Transverse colon (tissue), 4 donors: ENCODE measurements at regions not wholly inside any gene's neighbourhood (a gene's known extent, or its start where the extent isn't known, plus 50 kb on each side); places are given as distances from the start of the nearest gene placed in this dataset.

Experiments used
- DNase-seq: peaks from one replicate; pipeline ENCODE4 v3.0.0-alpha.2; 2019
- H3K27ac ChIP-seq, 4 donors: fragments of 200-600 bp; sonication (generic); 2 replicates each; pipeline ENCODE4 v1.5.1; 2016 to 2018; ENCODE audit warnings: inconsistent platforms in 4 of 4
- H3K27me3 ChIP-seq: fragments of 200-600 bp; sonication (generic); 2 replicates; pipeline ENCODE4 v1.5.1; 2017; ENCODE audit warnings: inconsistent platforms
- H3K36me3 ChIP-seq, 4 donors: fragments of 200-600 bp; sonication (generic); 2 replicates each; pipeline ENCODE4 v1.5.1; 2017 to 2019; ENCODE audit warnings: inconsistent platforms in 4 of 4
- H3K4me1 ChIP-seq, 4 donors: fragments of 200-600 bp; sonication (generic); 2 replicates each; pipeline ENCODE4 v1.5.1; 2017 to 2020; ENCODE audit warnings: inconsistent platforms in 4 of 4
- H3K4me3 ChIP-seq, 4 donors: fragments of 200-600 bp; sonication (generic); 1 replicate in 1 of 4; 2 replicates in 3 of 4; pipeline versions ENCODE4 v1.5.1 to v1.6.1; 2017 to 2019; ENCODE audit warnings: inconsistent platforms in 4 of 4
- H3K9me3 ChIP-seq, 2 donors: fragments of 200-600 bp; sonication (generic); 2 replicates each; pipeline ENCODE4 v1.5.1; 2017 to 2019; ENCODE audit warnings: inconsistent platforms in 2 of 2
- CTCF ChIP-seq, 5 experiments: fragments of 200-600 bp in 3 of 5; fragments of 450-650 bp in 2 of 5; sonication (generic) in 3 of 5; IDR thresholded peaks; 1 replicate in 2 of 5; 2 replicates in 3 of 5; pipeline ENCODE4 v1.5.1; 2016 to 2017; ENCODE audit warnings: antibody characterized with exemption in 5 of 5, inconsistent platforms in 3 of 5, mild to moderate bottlenecking in 2 of 5, moderate library complexity in 1 of 5
- EP300 ChIP-seq: sonication (generic); formaldehyde crosslinking; IDR thresholded peaks from one replicate; pipeline ENCODE4 v1.6.1; 2017; ENCODE audit warnings: antibody characterized with exemption, low read depth
- POLR2A ChIP-seq: fragments of 450-650 bp; IDR thresholded peaks from one replicate; pipeline ENCODE4 v1.6.1; 2016; ENCODE audit warnings: antibody characterized with exemption, mild to moderate bottlenecking, moderate library complexity
- POLR2AphosphoS5 ChIP-seq, 3 donors: sonication (generic); formaldehyde crosslinking; IDR thresholded peaks; one replicate each; pipeline ENCODE4 v1.6.1; 2016; ENCODE audit warnings: antibody characterized with exemption in 3 of 3
- WGBS, 2 donors: methylation state at CpG; one replicate each; pipeline ENCODE4 v1.1.5; 2018; ENCODE audit warnings: low coverage in 1 of 2; 5-methylcytosine and 5-hydroxymethylcytosine counted together
- in situ Hi-C, 4 donors: fragments of 200-750 bp; cut with MboI; loops; one replicate each; pipeline versions ENCODE4 v1.15.0 to v1.15.1; 2017; ENCODE audit warnings: low sequenced_read_pairs in 3 of 4, low pct_ligation_motif_present in 1 of 4, low pct_unique_long_range_greater_than_20kb in 1 of 4
- intact Hi-C: fragments of 100-400 bp; cut with DNase I; formaldehyde crosslinking; loops from one replicate; pipeline ENCODE4 v1.15.1; 2023; ENCODE audit warnings: low total_unique reads

- H3K9me3 ChIP-seq: no peaks in the 10 kb centered on the region
- H3K4me1 ChIP-seq: no peaks in the 10 kb centered on the region
- no peak overlapping the region for H3K27ac ChIP-seq
- DNase-seq: no peak
- no peak for TF ChIP-seq POLR2A
- TF ChIP-seq CTCF (IDR thresholded peaks at IDR 0.05): no peak
- TF ChIP-seq EP300: no peak
- H3K36me3 ChIP-seq: no peaks in the 10 kb centered on the region
- no peak overlapping the region for H3K4me3 ChIP-seq
- in situ Hi-C loops (no loop called here), intact Hi-C loops (no loop called here)
- no peaks in the 10 kb centered on the region for H3K27me3 ChIP-seq
- 30 to 76% methylated on average over 2 to 10 of the region's 10 CpGs for WGBS, 2 donors
These were observed 399.5 kb downstream of the BUD13 start for GRCh38 chr11:116373104-116373944.

DNA sequence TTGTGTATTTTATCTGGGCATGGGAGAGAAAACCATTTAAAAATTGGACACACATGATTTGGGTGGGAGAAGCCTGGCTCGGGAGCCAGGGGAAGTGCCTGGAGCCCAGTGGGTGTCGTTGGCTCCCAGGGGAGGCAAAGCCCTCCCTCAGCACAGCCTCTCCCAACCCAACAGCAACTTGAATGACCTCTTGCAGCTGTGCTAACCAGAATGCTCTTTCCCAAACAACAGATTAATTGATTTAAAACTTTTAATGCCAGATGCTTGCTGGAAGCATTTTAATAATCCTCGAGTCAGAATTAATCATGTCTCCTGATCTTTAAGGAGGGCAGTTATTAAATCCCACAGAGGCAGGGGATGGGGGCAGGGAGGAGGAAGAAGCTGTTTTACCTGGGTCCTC is 401.6 kb downstream of the BUD13 start:
- 40 to 47% methylated on average over 1 to 3 of the region's 3 CpGs for WGBS, 2 donors
- TF ChIP-seq POLR2AphosphoS5 (IDR thresholded peaks at IDR 0.05) (no peak), CTCF (IDR thresholded peaks at IDR 0.05) (no peak), POLR2A (no peak), EP300 (no peak)
- in situ Hi-C loops: no loop called here
- Histone ChIP-seq H3K27ac (no peak overlapping the region), H3K36me3 (no peaks in the 10 kb centered on the region), H3K27me3 (no peaks in the 10 kb centered on the region), H3K9me3 (no peaks in the 10 kb centered on the region), H3K4me1 (no peaks in the 10 kb centered on the region), H3K4me3 (no peak overlapping the region)
- intact Hi-C loops: no loop called here
- DNase-seq: no peak

- no peak overlapping the region for H3K4me3 ChIP-seq
- TF ChIP-seq POLR2AphosphoS5 (IDR thresholded peaks at IDR 0.05): no peak
- TF ChIP-seq POLR2A: no peak
- TF ChIP-seq CTCF (IDR thresholded peaks at IDR 0.05): no peak
- TF ChIP-seq EP300: no peak
- H3K27me3 ChIP-seq: no peaks in the 10 kb centered on the region
- 74% methylated on average over 4 of the region's 5 CpGs; no CpG with 5 or more reads in 1 of the 2 donors for WGBS, 2 donors
- in situ Hi-C loops: no loop called here
- intact Hi-C loops: no loop called here
- no peaks in the 10 kb centered on the region for H3K4me1 ChIP-seq
- no peaks in the 10 kb centered on the region for H3K36me3 ChIP-seq
- H3K9me3 ChIP-seq: no peaks in the 10 kb centered on the region
- DNase-seq: no peak
- no peak overlapping the region for H3K27ac ChIP-seq
These were observed 404.0 kb downstream of the BUD13 start for GRCh38 chr11:116368784-116369183.

- no peak overlapping the region for H3K4me3 ChIP-seq
- in situ Hi-C loops: no loop called here
- H3K9me3 ChIP-seq: no peaks in the 10 kb centered on the region
- DNase-seq: no peak
- H3K27ac ChIP-seq: no peak overlapping the region
- TF ChIP-seq CTCF (IDR thresholded peaks at IDR 0.05) (no peak), POLR2AphosphoS5 (IDR thresholded peaks at IDR 0.05) (no peak), EP300 (no peak), POLR2A (no peak)
- intact Hi-C loops: no loop called here
- H3K4me1 ChIP-seq: no peaks in the 10 kb centered on the region
- WGBS, 2 donors: 37 to 44% methylated on average over 3 to 4 of the region's 4 CpGs
- H3K27me3 ChIP-seq: no peaks in the 10 kb centered on the region
- H3K36me3 ChIP-seq: no peaks in the 10 kb centered on the region
These were observed 405.7 kb downstream of the BUD13 start for GRCh38 chr11:116366980-116367645.
